IMR-90 (cell line): ENCODE measurements at regions not wholly inside any gene's neighbourhood (a gene's known extent, or its start where the extent isn't known, plus 50 kb on each side); places are given as distances from the start of the nearest gene placed in this dataset.
"Not testable (repeated sequence)": the region's sequence is repeated elsewhere in the genome, so short reads cannot be mapped to it uniquely, and the experiment has no call there.

Source experiments
- ATAC-seq: fragments of 200-7000 bp; cut with Tn5 transposase; 2 replicates; pipeline ENCODE4 v1.9.1; 2020; ENCODE audit warnings: low read depth, mild to moderate bottlenecking, moderate library complexity
- BruUV-seq: library from RNA; stranded (reverse); fragments of 400-500 nt; replicated peaks from 2 replicates; lab custom pipeline; 2021; lab: Mats Ljungman, UMichigan
- CTCF ChIA-PET: fragments of 300-600 bp; formaldehyde crosslinking; extraction: SDS; loops from one replicate; lab custom pipeline; 2021; ENCODE audit warnings: antibody characterized with exemption; lab: Yijun Ruan, JAX
- POLR2A ChIA-PET: fragments of 300-600 bp; sonication (Branson Sonifier 250); formaldehyde crosslinking; loops from one replicate; lab custom pipeline; 2022; ENCODE audit warnings: antibody characterized with exemption; ENCODE audit not compliant: unreplicated experiment; lab: Charles Lee
- DNase-seq: peaks from one replicate; pipeline ENCODE4 v3.0.0; 2013
- H2AFZ ChIP-seq: replicated peaks from 2 replicates; pipeline ENCODE3; 2013; ENCODE audit warnings: low read length, mild to moderate bottlenecking; ENCODE audit not compliant: poor library complexity
- H2AK5ac ChIP-seq: 2 replicates; pipeline ENCODE4 v1.6.1; 2013; ENCODE audit warnings: low read depth, low read length, inconsistent platforms
- H2AK9ac ChIP-seq: replicated peaks from 2 replicates; pipeline ENCODE3; 2013; ENCODE audit warnings: mild to moderate bottlenecking, low read depth, low read length, moderate library complexity; ENCODE audit not compliant: poor library complexity
- H2BK120ac ChIP-seq: 2 replicates; pipeline ENCODE4 v1.6.1; 2013; ENCODE audit warnings: low read depth, low read length, inconsistent platforms
- H2BK15ac ChIP-seq: 3 replicates; pipeline ENCODE4 v1.6.1; 2013; ENCODE audit warnings: low read depth, low read length, inconsistent platforms
- H2BK20ac ChIP-seq: 2 replicates; pipeline ENCODE4 v1.6.1; 2013; ENCODE audit warnings: low read depth, mild to moderate bottlenecking, inconsistent platforms, low read length, moderate library complexity
- H2BK5ac ChIP-seq: 2 replicates; pipeline ENCODE4 v1.6.1; 2013; ENCODE audit warnings: mild to moderate bottlenecking, low read depth, low read length, inconsistent platforms; ENCODE audit not compliant: poor library complexity, severe bottlenecking
- H3K14ac ChIP-seq: replicated peaks from 2 replicates; pipeline ENCODE4 v1.6.1; 2013; ENCODE audit warnings: low read depth, low read length, inconsistent platforms
- H3K18ac ChIP-seq: 2 replicates; pipeline ENCODE4 v1.6.1; 2013; ENCODE audit warnings: low read depth, low read length, control low read depth
- H3K23ac ChIP-seq: 2 replicates; pipeline ENCODE4 v1.6.1; 2013; ENCODE audit warnings: low read depth, low read length, inconsistent platforms
- H3K27ac ChIP-seq: 2 replicates; pipeline ENCODE4 v1.5.1; 2013; ENCODE audit warnings: mild to moderate bottlenecking, control low read depth, low read length; ENCODE audit not compliant: insufficient read depth
- H3K27me3 ChIP-seq: 2 replicates; pipeline ENCODE4 v1.6.1; 2013; ENCODE audit warnings: low read length; ENCODE audit not compliant: control insufficient read depth, insufficient read depth
- H3K36me3 ChIP-seq: 2 replicates; pipeline ENCODE4 v1.6.1; 2013; ENCODE audit warnings: low read length, mixed read lengths; ENCODE audit not compliant: control insufficient read depth, insufficient read depth
- H3K4ac ChIP-seq: 2 replicates; pipeline ENCODE4 v1.6.1; 2013; ENCODE audit warnings: low read depth, low read length, inconsistent platforms
- H3K4me1 ChIP-seq: 2 replicates; pipeline ENCODE4 v1.6.1; 2013; ENCODE audit warnings: low read length, mixed read lengths; ENCODE audit not compliant: control insufficient read depth, insufficient read depth
- H3K4me2 ChIP-seq: 2 replicates; pipeline ENCODE4 v1.6.1; 2013; ENCODE audit warnings: low read depth, mild to moderate bottlenecking, control low read depth, low read length, moderate library complexity
- H3K4me3 ChIP-seq: 2 replicates; pipeline ENCODE4 v1.5.1; 2013; ENCODE audit warnings: low read depth, mild to moderate bottlenecking, control low read depth, low read length, moderate library complexity; ENCODE audit not compliant: insufficient read depth
- H3K56ac ChIP-seq: 2 replicates; pipeline ENCODE4 v1.6.1; 2013; ENCODE audit warnings: low read length, inconsistent platforms; ENCODE audit not compliant: insufficient read depth; ENCODE audit errors: extremely low read depth
- H3K79me1 ChIP-seq, 2 experiments: 2 replicates each; pipeline ENCODE4 v1.6.1; 2013; ENCODE audit warnings: low read length in 2 of 2, inconsistent platforms in 1 of 2, low read depth in 1 of 2
- H3K9ac ChIP-seq: 2 replicates; pipeline ENCODE4 v1.6.1; 2013; ENCODE audit warnings: low read depth, low read length, control low read depth
- H3K9me1 ChIP-seq: 2 replicates; pipeline ENCODE4 v1.6.1; 2013; ENCODE audit warnings: low read length, inconsistent platforms; ENCODE audit not compliant: insufficient read depth
- H3K9me3 ChIP-seq: 2 replicates; pipeline ENCODE4 v1.6.1; 2013; ENCODE audit warnings: low read length; ENCODE audit not compliant: control insufficient read depth, insufficient read depth
- H4K20me1 ChIP-seq: 2 replicates; pipeline ENCODE4 v1.6.1; 2013; ENCODE audit warnings: low read length, inconsistent platforms; ENCODE audit not compliant: insufficient read depth
- H4K5ac ChIP-seq: 2 replicates; pipeline ENCODE4 v1.6.1; 2013; ENCODE audit warnings: mild to moderate bottlenecking, low read depth, low read length, control low read depth
- H4K8ac ChIP-seq, 2 experiments: 2 replicates each; pipeline ENCODE4 v1.6.1; 2013; ENCODE audit warnings: low read depth in 2 of 2, low read length in 2 of 2, control low read depth in 1 of 2, inconsistent platforms in 1 of 2
- H4K91ac ChIP-seq: 2 replicates; pipeline ENCODE4 v1.6.1; 2013; ENCODE audit warnings: low read depth, low read length, inconsistent platforms; ENCODE audit not compliant: insufficient read depth
- RFX5 ChIP-seq: IDR thresholded peaks from 2 replicates; pipeline ENCODE4 v1.8.0; 2012; ENCODE audit warnings: low read depth, mild to moderate bottlenecking, low read length, moderate library complexity
- WGBS, 2 experiments: methylation state at CpG; one replicate each; pipeline versions ENCODE4 v1.1.5 to v1.1.7; 2013; ENCODE audit warnings: missing lambda C conversion rate in 2 of 2; ENCODE audit not compliant: insufficient read length in 1 of 2; ENCODE audit errors: extremely low coverage in 2 of 2; 5-methylcytosine and 5-hydroxymethylcytosine counted together
- dilution Hi-C: fragments of 300-500 bp; cut with HindIII; formaldehyde crosslinking; loops from one replicate; pipeline ENCODE4 v1.14.3; 2018; ENCODE audit warnings: low sequenced_read_pairs; ENCODE audit not compliant: unreplicated experiment
- in situ Hi-C: fragments of 300-500 bp; cut with MboI; formaldehyde crosslinking; loops from 3 replicates; pipeline ENCODE4 v1.14.3; 2019; ENCODE audit warnings: low sequenced_read_pairs, inconsistent platforms, mixed read lengths
- intact Hi-C: fragments of 100-400 bp; cut with micrococcal nuclease; formaldehyde crosslinking; loops from 2 replicates; pipeline ENCODE4 v1.10.0; 2022
- TF ChIP-seq, protein P1 (sequence below): conservative IDR thresholded peaks from 2 replicates; pipeline ENCODE4 v1.5.1; 2012; ENCODE audit warnings: mild to moderate bottlenecking, low read depth, low read length, improper control_type of control experiment

GRCh38 chr2:14903709-14904374, 271.3 kb downstream of the LRATD1 start:
- Histone ChIP-seq H4K5ac (no peak overlapping the region), H3K9ac (no peak overlapping the region), H3K4ac (no peak overlapping the region), H3K27ac (no peak overlapping the region), H4K8ac (no peak overlapping the region), H2AK9ac (no peak overlapping the region), H2BK120ac (no peak overlapping the region), H3K56ac (no peak overlapping the region), H2BK20ac (no peak overlapping the region), H2BK5ac (no peak overlapping the region), H3K79me1 (no peaks in the 10 kb centered on the region), H2BK15ac (no peak overlapping the region), H3K9me3 (peaks cover 15% of the 10 kb centered on the region), H3K36me3 (no peaks in the 10 kb centered on the region), H3K27me3 (no peaks in the 10 kb centered on the region), H3K9me1 (no peaks in the 10 kb centered on the region), H2AFZ (no peak overlapping the region), H3K4me2 (no peak overlapping the region), H3K23ac (no peak overlapping the region), H3K4me3 (no peak overlapping the region), H2AK5ac (no peak overlapping the region), H3K18ac (no peak overlapping the region), H4K91ac (no peak overlapping the region), H3K14ac (no peak overlapping the region), H4K20me1 (no peaks in the 10 kb centered on the region), H3K4me1 (no peaks in the 10 kb centered on the region)
- DNase-seq, result no peak
- dilution Hi-C loops (no loop called here), intact Hi-C loops (no loop called here), in situ Hi-C loops (no loop called here)
- 45% methylated on average over 5 of the region's 15 CpGs; no CpG with 5 or more reads in 1 of the 2 experiments for WGBS, 2 experiments
- ATAC-seq, result no peak
- CTCF ChIA-PET, result no interaction called here
- POLR2A ChIA-PET, result no interaction called here
- TF ChIP-seq, protein P1, sequence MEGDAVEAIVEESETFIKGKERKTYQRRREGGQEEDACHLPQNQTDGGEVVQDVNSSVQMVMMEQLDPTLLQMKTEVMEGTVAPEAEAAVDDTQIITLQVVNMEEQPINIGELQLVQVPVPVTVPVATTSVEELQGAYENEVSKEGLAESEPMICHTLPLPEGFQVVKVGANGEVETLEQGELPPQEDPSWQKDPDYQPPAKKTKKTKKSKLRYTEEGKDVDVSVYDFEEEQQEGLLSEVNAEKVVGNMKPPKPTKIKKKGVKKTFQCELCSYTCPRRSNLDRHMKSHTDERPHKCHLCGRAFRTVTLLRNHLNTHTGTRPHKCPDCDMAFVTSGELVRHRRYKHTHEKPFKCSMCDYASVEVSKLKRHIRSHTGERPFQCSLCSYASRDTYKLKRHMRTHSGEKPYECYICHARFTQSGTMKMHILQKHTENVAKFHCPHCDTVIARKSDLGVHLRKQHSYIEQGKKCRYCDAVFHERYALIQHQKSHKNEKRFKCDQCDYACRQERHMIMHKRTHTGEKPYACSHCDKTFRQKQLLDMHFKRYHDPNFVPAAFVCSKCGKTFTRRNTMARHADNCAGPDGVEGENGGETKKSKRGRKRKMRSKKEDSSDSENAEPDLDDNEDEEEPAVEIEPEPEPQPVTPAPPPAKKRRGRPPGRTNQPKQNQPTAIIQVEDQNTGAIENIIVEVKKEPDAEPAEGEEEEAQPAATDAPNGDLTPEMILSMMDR, result 0 out of 2 replicates have a peak, but pooled peaks have one; percentile 22
- no peak for TF ChIP-seq RFX5
- BruUV-seq, result no TSS peak

DNA sequence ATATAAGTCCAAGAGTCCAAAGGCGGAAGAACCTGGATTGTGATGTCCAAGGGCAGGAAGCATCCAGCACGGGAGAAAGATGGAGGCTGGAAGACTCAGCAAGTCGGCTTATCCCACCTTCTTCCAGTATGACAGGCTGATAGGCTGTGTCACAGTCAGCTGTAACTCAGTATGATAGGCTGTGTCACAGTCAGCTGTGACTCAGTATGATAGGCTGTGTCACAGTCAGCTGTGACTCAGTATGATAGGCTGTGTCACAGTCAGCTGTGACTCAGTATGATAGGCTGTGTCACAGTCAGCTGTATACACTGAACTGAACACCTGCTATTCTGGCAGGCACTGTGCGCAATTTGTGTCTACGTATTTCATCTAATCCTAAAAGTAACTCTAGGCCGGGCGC, 271.9 kb downstream of the LRATD1 start:
- 80% methylated on average over 3 of the region's 7 CpGs; no CpG with 5 or more reads in 1 of the 2 experiments for WGBS, 2 experiments
- BruUV-seq, H3K9ac ChIP-seq, H3K4me2 ChIP-seq, H3K18ac ChIP-seq, H3K23ac ChIP-seq, H3K56ac ChIP-seq, H3K14ac ChIP-seq, ATAC-seq, DNase-seq, intact Hi-C loops, H3K36me3 ChIP-seq, in situ Hi-C loops, H3K9me1 ChIP-seq, H2AK5ac ChIP-seq, H4K91ac ChIP-seq, H4K20me1 ChIP-seq, H3K4me3 ChIP-seq, H2BK15ac ChIP-seq, CTCF ChIA-PET, H4K5ac ChIP-seq, H2BK120ac ChIP-seq, H3K27me3 ChIP-seq, H3K79me1 ChIP-seq, dilution Hi-C loops, H2BK5ac ChIP-seq, H4K8ac ChIP-seq, H2AK9ac ChIP-seq, H3K4ac ChIP-seq, H3K27ac ChIP-seq, POLR2A ChIA-PET, H3K4me1 ChIP-seq, H2AFZ ChIP-seq, H2BK20ac ChIP-seq: not testable (repeated sequence)
- peaks cover 15% of the 10 kb centered on the region for H3K9me3 ChIP-seq
